Tibial artery (tissue), 4 donors: ENCODE measurements at regions not wholly inside any gene's neighbourhood (a gene's known extent, or its start where the extent isn't known, plus 50 kb on each side); places are given as distances from the start of the nearest gene placed in this dataset.

Experiments used
- DNase-seq, 2 donors: peaks; one replicate each; pipeline ENCODE4 v3.0.0-alpha.2; 2019
- H3K27ac ChIP-seq, 2 donors: fragments of 200-600 bp; sonication (generic) in 1 of 2; 1 replicate in 1 of 2; 2 replicates in 1 of 2; pipeline ENCODE4 v1.5.1; 2018 to 2019; ENCODE audit warnings: mild to moderate bottlenecking in 1 of 2
- H3K27me3 ChIP-seq, 2 donors: fragments of 200-600 bp; sonication (generic) in 1 of 2; one replicate each; pipeline versions ENCODE4 v1.5.1 to v1.6.0; 2016 to 2019
- H3K36me3 ChIP-seq, 3 donors: fragments of 200-600 bp; sonication (generic) in 2 of 3; one replicate each; pipeline ENCODE4 v1.5.1; 2016 to 2019; ENCODE audit warnings: mild to moderate bottlenecking in 2 of 3
- H3K4me1 ChIP-seq, 4 donors: fragments of 200-600 bp; sonication (generic) in 2 of 4; 1 replicate in 3 of 4; 2 replicates in 1 of 4; pipeline ENCODE4 v1.5.1; 2016 to 2019
- H3K4me3 ChIP-seq, 2 donors: fragments of 200-600 bp; sonication (generic) in 1 of 2; 1 replicate in 1 of 2; 2 replicates in 1 of 2; pipeline ENCODE4 v1.5.1; 2018 to 2019; ENCODE audit warnings: mild to moderate bottlenecking in 2 of 2
- H3K9me3 ChIP-seq, 3 donors: fragments of 200-600 bp; sonication (generic) in 1 of 3; one replicate each; pipeline ENCODE4 v1.5.1; 2016 to 2019
- intact Hi-C: fragments of 100-400 bp; cut with DNase I; formaldehyde crosslinking; loops from one replicate; pipeline ENCODE4 v1.15.0; 2023; ENCODE audit warnings: low total_unique reads
- TF ChIP-seq, protein P1 (sequence below), 2 experiments: fragments of 200-600 bp in 1 of 2; fragments of 450-650 bp in 1 of 2; IDR thresholded peaks; one replicate each; pipeline ENCODE4 v1.5.1; 2017 to 2019; ENCODE audit warnings: antibody characterized with exemption in 2 of 2, mild to moderate bottlenecking in 1 of 2, moderate library complexity in 1 of 2

DNA sequence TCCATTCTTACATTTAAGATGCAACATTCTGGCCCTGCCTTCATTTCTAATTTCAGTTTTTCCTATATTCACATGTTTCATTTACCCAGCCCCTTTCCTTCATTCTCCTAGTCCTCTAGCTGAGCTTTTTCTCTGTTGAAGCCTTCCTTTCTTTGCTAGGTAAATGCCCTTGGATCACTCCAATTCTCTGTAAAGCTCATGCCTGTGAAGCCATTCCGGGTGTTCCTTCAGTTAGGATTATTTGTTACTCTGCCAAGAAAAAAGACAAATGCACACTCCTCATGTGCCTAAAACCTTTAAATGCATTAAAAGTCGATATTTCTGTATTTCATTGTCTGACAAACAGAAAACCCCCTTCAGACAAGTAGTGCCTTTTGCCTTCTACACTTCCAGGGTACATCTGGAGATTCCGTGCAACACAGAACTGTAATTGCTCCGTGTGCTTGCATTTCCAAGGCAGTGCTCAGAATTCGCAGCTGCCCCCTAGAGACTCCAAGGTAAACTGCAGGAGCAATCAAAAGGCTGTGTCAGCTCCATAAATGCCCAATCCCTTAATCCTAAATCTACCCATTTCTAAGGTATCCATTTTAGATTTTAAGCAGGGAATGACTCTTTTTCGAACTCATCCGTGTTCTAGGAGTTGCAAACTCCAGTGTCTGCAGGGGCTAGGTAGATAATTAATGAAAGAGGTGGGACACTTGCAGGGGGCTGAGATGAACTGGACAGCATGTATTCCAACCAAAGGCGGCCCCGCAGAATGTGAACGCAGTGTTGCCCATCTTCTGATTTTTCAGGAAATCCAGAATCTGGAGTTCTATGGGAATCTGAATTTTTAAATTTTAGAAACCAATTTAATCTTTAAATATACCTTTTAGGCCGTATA lies 320.2 kb downstream of the GRIN2B start:
- no peaks in the 10 kb centered on the region for H3K36me3 ChIP-seq
- TF ChIP-seq, protein P1, sequence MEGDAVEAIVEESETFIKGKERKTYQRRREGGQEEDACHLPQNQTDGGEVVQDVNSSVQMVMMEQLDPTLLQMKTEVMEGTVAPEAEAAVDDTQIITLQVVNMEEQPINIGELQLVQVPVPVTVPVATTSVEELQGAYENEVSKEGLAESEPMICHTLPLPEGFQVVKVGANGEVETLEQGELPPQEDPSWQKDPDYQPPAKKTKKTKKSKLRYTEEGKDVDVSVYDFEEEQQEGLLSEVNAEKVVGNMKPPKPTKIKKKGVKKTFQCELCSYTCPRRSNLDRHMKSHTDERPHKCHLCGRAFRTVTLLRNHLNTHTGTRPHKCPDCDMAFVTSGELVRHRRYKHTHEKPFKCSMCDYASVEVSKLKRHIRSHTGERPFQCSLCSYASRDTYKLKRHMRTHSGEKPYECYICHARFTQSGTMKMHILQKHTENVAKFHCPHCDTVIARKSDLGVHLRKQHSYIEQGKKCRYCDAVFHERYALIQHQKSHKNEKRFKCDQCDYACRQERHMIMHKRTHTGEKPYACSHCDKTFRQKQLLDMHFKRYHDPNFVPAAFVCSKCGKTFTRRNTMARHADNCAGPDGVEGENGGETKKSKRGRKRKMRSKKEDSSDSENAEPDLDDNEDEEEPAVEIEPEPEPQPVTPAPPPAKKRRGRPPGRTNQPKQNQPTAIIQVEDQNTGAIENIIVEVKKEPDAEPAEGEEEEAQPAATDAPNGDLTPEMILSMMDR (IDR thresholded peaks at IDR 0.05) = peak; percentile 63 to 80
- DNase-seq = peak in 1 of 2 donors; percentile 33
- no peaks in the 10 kb centered on the region for H3K4me1 ChIP-seq
- H3K27me3 ChIP-seq = no peaks in the 10 kb centered on the region
- no peaks in the 10 kb centered on the region for H3K9me3 ChIP-seq
- no peak overlapping the region for H3K4me3 ChIP-seq
- no peak overlapping the region for H3K27ac ChIP-seq
- intact Hi-C loops = no loop called here

DNA sequence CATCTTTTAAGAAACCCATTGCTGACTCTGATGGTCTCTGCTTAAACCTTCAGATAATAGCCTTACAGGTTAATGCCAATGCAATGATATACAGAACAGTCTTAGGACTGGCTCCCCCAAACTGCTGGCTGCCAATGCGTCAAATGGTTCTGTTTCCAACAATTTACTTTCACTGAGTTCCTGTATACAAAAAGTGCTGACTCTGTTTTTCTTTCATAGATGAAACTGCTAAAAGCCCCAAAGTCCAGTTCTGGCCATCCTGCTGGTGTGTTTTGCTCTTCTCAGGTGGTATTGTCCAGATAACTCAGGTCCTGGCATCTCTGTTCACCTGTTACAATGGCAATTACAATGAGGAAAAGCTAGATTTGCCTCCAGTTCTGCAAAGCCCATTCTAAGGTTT lies 326.9 kb downstream of the GRIN2B start:
- Histone ChIP-seq H3K9me3 (no peaks in the 10 kb centered on the region), H3K4me3 (no peak overlapping the region), H3K27ac (no peak overlapping the region), H3K4me1 (no peaks in the 10 kb centered on the region), H3K27me3 (no peaks in the 10 kb centered on the region), H3K36me3 (no peaks in the 10 kb centered on the region)
- DNase-seq = no peak
- intact Hi-C loops = no loop called here
- TF ChIP-seq, protein P1 (IDR thresholded peaks at IDR 0.05) = no peak

DNA sequence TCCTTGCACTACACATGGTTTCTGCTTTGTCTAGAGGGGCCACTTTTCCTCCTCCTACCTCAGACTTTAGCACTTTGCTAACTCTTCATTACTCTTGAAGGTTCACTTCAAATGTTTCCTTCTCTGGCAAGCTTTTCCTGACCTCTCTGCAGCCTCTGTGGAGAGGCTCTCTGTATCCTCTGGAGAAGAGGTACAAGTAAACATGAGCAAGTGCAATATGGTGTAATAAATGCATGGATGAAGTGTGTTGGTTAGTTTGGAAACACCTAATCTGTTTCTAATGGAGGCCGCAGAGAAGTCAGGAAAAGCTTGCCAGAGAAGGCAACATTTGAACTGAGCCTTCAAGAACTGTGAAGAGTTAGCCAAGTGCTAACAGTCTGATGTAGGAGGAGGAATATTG lies 329.3 kb downstream of the GRIN2B start:
- H3K27ac ChIP-seq = no peak overlapping the region
- H3K36me3 ChIP-seq = no peaks in the 10 kb centered on the region
- no peaks in the 10 kb centered on the region for H3K27me3 ChIP-seq
- TF ChIP-seq, protein P1 (IDR thresholded peaks at IDR 0.05) = no peak
- H3K9me3 ChIP-seq = no peaks in the 10 kb centered on the region
- DNase-seq = no peak
- intact Hi-C loops = no loop called here
- no peaks in the 10 kb centered on the region for H3K4me1 ChIP-seq
- no peak overlapping the region for H3K4me3 ChIP-seq

DNA sequence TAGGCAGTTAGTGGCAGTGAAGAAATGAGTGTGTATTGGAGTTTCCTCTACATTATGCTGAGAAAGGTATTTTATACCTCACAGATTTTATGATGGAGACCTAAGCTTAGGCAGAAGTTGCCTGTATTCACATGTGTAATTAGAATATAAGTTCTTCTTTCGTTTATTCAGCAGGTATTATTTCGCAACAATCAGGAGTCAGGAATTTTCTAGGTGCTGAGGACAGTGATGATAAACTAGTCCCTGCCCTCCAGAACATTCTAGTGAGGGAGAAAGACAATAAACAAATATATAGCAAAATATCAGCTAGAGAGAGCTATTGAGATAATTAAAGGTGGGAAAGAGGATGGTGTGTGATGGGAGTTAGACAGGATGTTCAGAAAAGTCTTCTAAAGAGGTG lies 345.7 kb downstream of the GRIN2B start:
- H3K4me3 ChIP-seq = no peak overlapping the region
- TF ChIP-seq, protein P1 (IDR thresholded peaks at IDR 0.05) = no peak
- H3K27me3 ChIP-seq = no peaks in the 10 kb centered on the region
- no peaks in the 10 kb centered on the region for H3K36me3 ChIP-seq
- no peaks in the 10 kb centered on the region for H3K4me1 ChIP-seq
- no peak overlapping the region for H3K27ac ChIP-seq
- intact Hi-C loops = no loop called here
- DNase-seq = no peak
- H3K9me3 ChIP-seq = no peaks in the 10 kb centered on the region

DNA sequence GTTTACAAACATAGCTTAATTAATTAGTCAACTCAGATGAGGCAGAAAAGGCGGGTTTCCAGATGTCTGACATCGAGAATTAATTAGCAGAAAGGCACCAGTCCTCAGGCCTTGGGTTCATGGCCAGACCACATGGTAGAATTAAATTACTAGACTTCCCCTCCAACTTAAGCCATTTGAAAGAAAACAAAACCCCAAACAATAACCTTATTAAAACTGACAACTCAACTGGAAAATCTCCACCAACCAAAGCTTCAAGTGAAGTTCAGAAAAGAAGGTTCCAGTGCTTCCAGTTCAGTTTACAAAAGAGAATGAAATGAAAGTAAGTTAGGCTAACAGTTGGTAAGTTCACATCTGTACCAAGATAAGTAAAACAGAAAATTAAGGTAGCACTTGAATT lies 349.5 kb downstream of the GRIN2B start:
- Histone ChIP-seq H3K27me3 (no peaks in the 10 kb centered on the region), H3K27ac (no peak overlapping the region), H3K36me3 (no peaks in the 10 kb centered on the region), H3K4me1 (no peaks in the 10 kb centered on the region), H3K9me3 (no peaks in the 10 kb centered on the region), H3K4me3 (no peak overlapping the region)
- no peak for DNase-seq
- intact Hi-C loops = no loop called here
- TF ChIP-seq, protein P1 (IDR thresholded peaks at IDR 0.05) = no peak
